GM11168 (cell line): ENCODE measurements at regions not wholly inside any gene's neighbourhood (a gene's known extent, or its start where the extent isn't known, plus 50 kb on each side); places are given as distances from the start of the nearest gene placed in this dataset.

ENCODE experiments used
- in situ Hi-C: fragments of 300-500 bp; cut with MboI; formaldehyde crosslinking; loops from one replicate; pipeline ENCODE4 v1.12.0; 2022; ENCODE audit warnings: low sequenced_read_pairs; ENCODE audit not compliant: unreplicated experiment

GRCh38 chr14:71514941-71515919, 417.0 kb upstream of the RGS6 start:
- in situ Hi-C loops: no loop called here

- in situ Hi-C loops: no loop called here
Measured at GRCh38 chr14:71521238-71522135, 410.7 kb upstream of the RGS6 start.

- in situ Hi-C loops: no loop called here
Measured at GRCh38 chr14:71523630-71524319, 408.5 kb upstream of the RGS6 start.

- in situ Hi-C loops: no loop called here
Measured at GRCh38 chr14:71524320-71524982, 407.8 kb upstream of the RGS6 start.

GRCh38 chr14:71525663-71526221, 406.5 kb upstream of the RGS6 start:
- in situ Hi-C loops: no loop called here

- in situ Hi-C loops: no loop called here
Measured at GRCh38 chr14:71526388-71526787, 405.8 kb upstream of the RGS6 start.

GRCh38 chr14:71527838-71528237, 404.4 kb upstream of the RGS6 start:
- in situ Hi-C loops: no loop called here

GRCh38 chr14:71529848-71530247, 402.4 kb upstream of the RGS6 start:
- in situ Hi-C loops: no loop called here

- in situ Hi-C loops: no loop called here
Measured at GRCh38 chr14:71532344-71532743, 399.9 kb upstream of the RGS6 start.

- in situ Hi-C loops: no loop called here
Measured at GRCh38 chr14:71532790-71533189, 399.4 kb upstream of the RGS6 start.

GRCh38 chr14:71533390-71533789, 398.8 kb upstream of the RGS6 start:
- in situ Hi-C loops: no loop called here

GRCh38 chr14:71533800-71534199, 398.4 kb upstream of the RGS6 start:
- in situ Hi-C loops: no loop called here

GRCh38 chr14:71534506-71534905, 397.7 kb upstream of the RGS6 start:
- in situ Hi-C loops: no loop called here

- in situ Hi-C loops: no loop called here
Measured at GRCh38 chr14:71536015-71536740, 396.1 kb upstream of the RGS6 start.

- in situ Hi-C loops: no loop called here
Measured at GRCh38 chr14:71536927-71537772, 395.1 kb upstream of the RGS6 start.

GRCh38 chr14:71538288-71538687, 393.9 kb upstream of the RGS6 start:
- in situ Hi-C loops: no loop called here

- in situ Hi-C loops: no loop called here
Measured at GRCh38 chr14:71538938-71539649, 393.1 kb upstream of the RGS6 start.
